ENCODE measurements at regions not wholly inside any gene's neighbourhood (a gene's known extent, or its start where the extent isn't known, plus 50 kb on each side); places are given as distances from the start of the nearest gene placed in this dataset.

DNA sequence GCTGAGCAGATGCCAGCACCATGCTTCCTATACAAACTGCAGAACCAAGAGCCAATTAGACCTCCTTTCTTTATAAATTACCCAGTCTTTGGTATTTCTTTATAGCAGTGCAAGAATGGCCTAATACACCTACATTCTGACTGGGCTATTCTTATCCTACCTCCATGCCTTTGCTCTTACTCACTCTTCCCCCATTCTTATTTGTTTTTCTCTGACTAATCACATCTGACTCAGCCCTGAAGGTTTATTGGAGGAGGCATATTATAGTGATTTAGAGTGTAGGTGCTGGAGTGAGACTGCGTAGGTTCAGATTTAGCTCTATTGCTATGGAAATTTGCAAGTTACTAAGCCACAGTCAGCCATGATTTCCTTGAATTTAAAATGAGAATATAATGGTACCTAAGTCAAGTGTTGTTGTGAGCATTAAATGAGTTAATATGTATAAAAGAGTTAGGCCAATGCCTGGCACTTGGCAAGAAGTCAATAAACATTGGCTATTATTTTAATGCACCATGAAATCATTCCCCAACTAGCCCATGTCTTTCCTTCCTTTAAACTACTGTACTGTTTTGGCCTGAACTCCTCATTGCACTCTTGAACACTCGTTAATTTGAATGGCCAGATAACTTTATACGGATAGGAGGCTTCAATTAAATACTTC is 531.2 kb upstream of the ZNF608 start:
- TF ChIP-seq EP300 (IDR thresholded peaks at IDR 0.05; ENCODE audit: borderline replicate concordance) (no peak; the same call in 1 of the 2 replicates), EGR1 (IDR thresholded peaks at IDR 0.05) (no peak), FOXM1 (IDR thresholded peaks at IDR 0.05; ENCODE audit: borderline replicate concordance, low read depth) (no peak), NFIC (IDR thresholded peaks at IDR 0.05) (0 out of 2 replicates have a peak, but pooled peaks have one; percentile 19), TEAD4 (IDR thresholded peaks at IDR 0.05) (peak; percentile 57; the same call in 1 of the 2 replicates)
- TF ChIP-seq, protein P1, sequence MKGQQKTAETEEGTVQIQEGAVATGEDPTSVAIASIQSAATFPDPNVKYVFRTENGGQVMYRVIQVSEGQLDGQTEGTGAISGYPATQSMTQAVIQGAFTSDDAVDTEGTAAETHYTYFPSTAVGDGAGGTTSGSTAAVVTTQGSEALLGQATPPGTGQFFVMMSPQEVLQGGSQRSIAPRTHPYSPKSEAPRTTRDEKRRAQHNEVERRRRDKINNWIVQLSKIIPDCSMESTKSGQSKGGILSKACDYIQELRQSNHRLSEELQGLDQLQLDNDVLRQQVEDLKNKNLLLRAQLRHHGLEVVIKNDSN (IDR thresholded peaks at IDR 0.05): no peak
- TF ChIP-seq, protein P2, sequence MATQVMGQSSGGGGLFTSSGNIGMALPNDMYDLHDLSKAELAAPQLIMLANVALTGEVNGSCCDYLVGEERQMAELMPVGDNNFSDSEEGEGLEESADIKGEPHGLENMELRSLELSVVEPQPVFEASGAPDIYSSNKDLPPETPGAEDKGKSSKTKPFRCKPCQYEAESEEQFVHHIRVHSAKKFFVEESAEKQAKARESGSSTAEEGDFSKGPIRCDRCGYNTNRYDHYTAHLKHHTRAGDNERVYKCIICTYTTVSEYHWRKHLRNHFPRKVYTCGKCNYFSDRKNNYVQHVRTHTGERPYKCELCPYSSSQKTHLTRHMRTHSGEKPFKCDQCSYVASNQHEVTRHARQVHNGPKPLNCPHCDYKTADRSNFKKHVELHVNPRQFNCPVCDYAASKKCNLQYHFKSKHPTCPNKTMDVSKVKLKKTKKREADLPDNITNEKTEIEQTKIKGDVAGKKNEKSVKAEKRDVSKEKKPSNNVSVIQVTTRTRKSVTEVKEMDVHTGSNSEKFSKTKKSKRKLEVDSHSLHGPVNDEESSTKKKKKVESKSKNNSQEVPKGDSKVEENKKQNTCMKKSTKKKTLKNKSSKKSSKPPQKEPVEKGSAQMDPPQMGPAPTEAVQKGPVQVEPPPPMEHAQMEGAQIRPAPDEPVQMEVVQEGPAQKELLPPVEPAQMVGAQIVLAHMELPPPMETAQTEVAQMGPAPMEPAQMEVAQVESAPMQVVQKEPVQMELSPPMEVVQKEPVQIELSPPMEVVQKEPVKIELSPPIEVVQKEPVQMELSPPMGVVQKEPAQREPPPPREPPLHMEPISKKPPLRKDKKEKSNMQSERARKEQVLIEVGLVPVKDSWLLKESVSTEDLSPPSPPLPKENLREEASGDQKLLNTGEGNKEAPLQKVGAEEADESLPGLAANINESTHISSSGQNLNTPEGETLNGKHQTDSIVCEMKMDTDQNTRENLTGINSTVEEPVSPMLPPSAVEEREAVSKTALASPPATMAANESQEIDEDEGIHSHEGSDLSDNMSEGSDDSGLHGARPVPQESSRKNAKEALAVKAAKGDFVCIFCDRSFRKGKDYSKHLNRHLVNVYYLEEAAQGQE (IDR thresholded peaks at IDR 0.05; ENCODE audit: low read depth): no peak

DNA sequence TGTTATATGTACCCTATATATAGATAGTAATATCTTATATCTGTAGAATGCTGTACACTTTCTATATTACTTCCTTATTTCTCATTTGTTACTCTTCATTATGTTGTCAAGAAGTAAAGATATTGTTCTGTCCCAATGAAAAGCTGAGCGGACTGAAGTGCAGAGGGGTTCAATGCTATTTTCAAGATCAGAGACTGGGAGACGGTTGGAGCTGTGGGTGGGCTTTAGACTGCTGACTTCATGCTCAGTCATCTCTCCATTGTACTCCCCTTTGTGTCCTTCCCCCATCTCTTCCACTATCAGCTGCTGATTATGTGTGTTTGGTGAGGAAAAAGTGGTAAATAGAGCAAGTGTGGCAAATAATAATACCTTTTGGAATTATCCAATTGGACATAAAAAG is 532.3 kb upstream of the ZNF608 start:
- TF ChIP-seq TEAD4 (IDR thresholded peaks at IDR 0.05): no peak
- TF ChIP-seq CEBPB (IDR thresholded peaks at IDR 0.05): no peak
- no peak for TF ChIP-seq NFIC (IDR thresholded peaks at IDR 0.05)
- TF ChIP-seq CREB1 (IDR thresholded peaks at IDR 0.05; ENCODE audit: low read depth): no peak

DNA sequence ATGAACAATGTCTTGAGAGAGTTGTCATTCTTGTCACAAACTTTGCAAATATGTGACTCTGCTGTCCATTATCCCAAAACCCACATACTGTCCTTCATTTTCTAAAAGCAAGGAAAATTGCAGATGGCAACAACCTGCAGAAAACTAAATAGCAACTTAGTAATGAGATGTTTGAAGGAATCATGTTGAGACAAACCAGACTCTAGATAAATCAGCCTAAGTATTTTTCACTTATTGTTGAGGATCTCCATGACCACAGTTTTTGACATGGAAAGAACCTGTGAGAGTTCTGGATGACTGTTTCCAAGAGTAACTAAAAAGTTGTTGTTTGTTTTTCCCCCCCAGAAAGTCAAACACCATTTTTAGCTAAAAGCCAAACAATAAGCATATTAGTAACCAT is 535.2 kb upstream of the ZNF608 start:
- TF ChIP-seq RAD21 (IDR thresholded peaks at IDR 0.05; ENCODE audit: low read depth) (no peak), EP300 (IDR thresholded peaks at IDR 0.05; ENCODE audit: borderline replicate concordance) (no peak), YY1 (IDR thresholded peaks at IDR 0.05; ENCODE audit: low read depth) (no peak), TAF1 (IDR thresholded peaks at IDR 0.05; ENCODE audit: low read depth) (no peak), ZBTB7A (IDR thresholded peaks at IDR 0.05; ENCODE audit: low read depth) (no peak), FOXM1 (IDR thresholded peaks at IDR 0.05; ENCODE audit: borderline replicate concordance, low read depth) (no peak)

DNA sequence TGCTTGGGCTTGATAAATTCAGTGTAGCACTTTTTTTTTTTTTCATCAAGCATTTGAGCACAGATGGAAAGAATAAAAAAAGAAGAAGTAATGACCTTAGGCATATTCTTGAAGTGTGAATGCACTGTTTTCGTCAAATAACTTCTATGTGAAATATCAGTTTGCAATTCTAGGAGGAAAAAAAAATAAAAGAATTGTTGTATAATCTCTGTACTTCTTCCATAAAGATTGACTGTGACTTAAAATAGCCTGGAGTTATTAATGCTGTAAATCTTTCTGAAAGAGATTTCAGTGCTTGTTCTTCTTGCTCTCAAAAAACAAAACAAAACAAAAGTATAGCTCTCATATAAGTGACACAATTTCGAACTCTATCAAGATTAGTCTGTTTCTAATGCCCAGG is 536.9 kb upstream of the ZNF608 start:
- no peak for TF ChIP-seq YY1 (IDR thresholded peaks at IDR 0.05; ENCODE audit: low read depth)
- no peak for TF ChIP-seq TEAD4 (IDR thresholded peaks at IDR 0.05)
- TF ChIP-seq CEBPB (IDR thresholded peaks at IDR 0.05): no peak
- no peak for TF ChIP-seq CREB1 (IDR thresholded peaks at IDR 0.05; ENCODE audit: low read depth)
- TF ChIP-seq EGR1 (IDR thresholded peaks at IDR 0.05): no peak
- no peak for TF ChIP-seq RAD21 (IDR thresholded peaks at IDR 0.05; ENCODE audit: low read depth)
- TF ChIP-seq TCF12 (IDR thresholded peaks at IDR 0.05; ENCODE audit: low read depth): no peak
- TF ChIP-seq, protein P3, sequence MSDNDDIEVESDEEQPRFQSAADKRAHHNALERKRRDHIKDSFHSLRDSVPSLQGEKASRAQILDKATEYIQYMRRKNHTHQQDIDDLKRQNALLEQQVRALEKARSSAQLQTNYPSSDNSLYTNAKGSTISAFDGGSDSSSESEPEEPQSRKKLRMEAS (IDR thresholded peaks at IDR 0.05): no peak
- TF ChIP-seq ZBTB7A (IDR thresholded peaks at IDR 0.05; ENCODE audit: low read depth): no peak
- TF ChIP-seq, protein P2 (IDR thresholded peaks at IDR 0.05; ENCODE audit: low read depth): no peak
- no peak for TF ChIP-seq FOXM1 (IDR thresholded peaks at IDR 0.05; ENCODE audit: borderline replicate concordance, low read depth)
- no peak for TF ChIP-seq TAF1 (IDR thresholded peaks at IDR 0.05; ENCODE audit: low read depth)
- TF ChIP-seq NFIC (IDR thresholded peaks at IDR 0.05): no peak
- no peak for TF ChIP-seq EP300 (IDR thresholded peaks at IDR 0.05; ENCODE audit: borderline replicate concordance)
- TF ChIP-seq, protein P1 (IDR thresholded peaks at IDR 0.05): no peak

DNA sequence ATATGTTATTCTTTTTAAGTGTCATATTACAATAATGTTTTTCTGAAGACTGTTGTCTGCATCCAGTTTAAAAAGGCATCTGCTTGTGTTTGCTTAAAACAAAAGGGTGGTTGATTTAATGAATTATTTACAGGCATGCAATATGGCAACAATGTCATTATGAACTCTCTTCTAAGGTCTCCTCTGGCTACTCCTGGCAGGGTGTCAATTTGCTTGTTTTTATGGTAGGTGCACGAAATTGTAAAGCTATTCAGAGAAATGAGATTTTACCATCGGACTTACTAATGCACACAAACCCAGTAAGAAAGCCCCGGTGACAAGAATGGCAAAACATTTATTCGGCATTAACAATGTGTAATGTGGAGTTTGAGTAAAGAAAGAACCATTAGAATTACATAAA is 539.8 kb upstream of the ZNF608 start:
- TF ChIP-seq, protein P2 (IDR thresholded peaks at IDR 0.05; ENCODE audit: low read depth): no peak
- TF ChIP-seq YY1 (IDR thresholded peaks at IDR 0.05; ENCODE audit: low read depth): no peak
- TF ChIP-seq, protein P3 (IDR thresholded peaks at IDR 0.05): no peak
- no peak for TF ChIP-seq TEAD4 (IDR thresholded peaks at IDR 0.05)
- no peak for TF ChIP-seq EGR1 (IDR thresholded peaks at IDR 0.05)
- TF ChIP-seq, protein P1 (IDR thresholded peaks at IDR 0.05): no peak
- no peak for TF ChIP-seq TAF1 (IDR thresholded peaks at IDR 0.05; ENCODE audit: low read depth)
- no peak for TF ChIP-seq NFIC (IDR thresholded peaks at IDR 0.05)
